ENCODE measurements at regions not wholly inside any gene's neighbourhood (a gene's known extent, or its start where the extent isn't known, plus 50 kb on each side); places are given as distances from the start of the nearest gene placed in this dataset.
"Not testable (repeated sequence)": the region's sequence is repeated elsewhere in the genome, so short reads cannot be mapped to it uniquely, and the experiment has no call there.

DNA sequence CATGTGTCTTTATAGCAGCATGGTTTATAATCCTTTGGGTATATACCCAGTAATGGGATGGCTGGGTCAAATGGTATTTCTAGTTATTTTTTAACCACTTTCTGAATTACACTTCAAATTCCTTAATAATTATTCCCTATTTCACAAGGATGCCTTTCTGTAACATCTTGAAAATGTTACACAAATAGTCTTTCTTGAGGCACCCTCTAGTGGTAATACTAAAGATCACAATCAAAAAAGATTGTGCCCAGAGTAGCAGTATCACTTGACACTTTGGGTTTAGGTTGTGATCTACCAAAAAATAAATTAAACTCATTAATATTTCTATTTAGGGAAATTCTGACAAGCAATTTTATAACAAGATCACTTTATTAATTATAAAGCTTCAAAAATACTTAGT is 74.0 kb upstream of the TEKT4 start:
- DNase-seq (ENCODE audit: extremely low read depth, insufficient read length): not testable (repeated sequence)

More for the DNA sequence above, 74.0 kb upstream of the TEKT4 start:
- H3K27me3 ChIP-seq (replicated peaks; ENCODE audit: control insufficient read depth, insufficient read depth, low read length); H3K36me3 ChIP-seq (ENCODE audit: control insufficient read depth, insufficient read depth, low read length); H3K4me3 ChIP-seq (replicated peaks; ENCODE audit: low read depth, low read length): not testable (repeated sequence)
- TF ChIP-seq, protein P1, sequence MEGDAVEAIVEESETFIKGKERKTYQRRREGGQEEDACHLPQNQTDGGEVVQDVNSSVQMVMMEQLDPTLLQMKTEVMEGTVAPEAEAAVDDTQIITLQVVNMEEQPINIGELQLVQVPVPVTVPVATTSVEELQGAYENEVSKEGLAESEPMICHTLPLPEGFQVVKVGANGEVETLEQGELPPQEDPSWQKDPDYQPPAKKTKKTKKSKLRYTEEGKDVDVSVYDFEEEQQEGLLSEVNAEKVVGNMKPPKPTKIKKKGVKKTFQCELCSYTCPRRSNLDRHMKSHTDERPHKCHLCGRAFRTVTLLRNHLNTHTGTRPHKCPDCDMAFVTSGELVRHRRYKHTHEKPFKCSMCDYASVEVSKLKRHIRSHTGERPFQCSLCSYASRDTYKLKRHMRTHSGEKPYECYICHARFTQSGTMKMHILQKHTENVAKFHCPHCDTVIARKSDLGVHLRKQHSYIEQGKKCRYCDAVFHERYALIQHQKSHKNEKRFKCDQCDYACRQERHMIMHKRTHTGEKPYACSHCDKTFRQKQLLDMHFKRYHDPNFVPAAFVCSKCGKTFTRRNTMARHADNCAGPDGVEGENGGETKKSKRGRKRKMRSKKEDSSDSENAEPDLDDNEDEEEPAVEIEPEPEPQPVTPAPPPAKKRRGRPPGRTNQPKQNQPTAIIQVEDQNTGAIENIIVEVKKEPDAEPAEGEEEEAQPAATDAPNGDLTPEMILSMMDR (IDR thresholded peaks at IDR 0.05; ENCODE audit: insufficient read depth, low read length, poor library complexity, severe bottlenecking): peak; percentile 44

Data from GM06990 (cell line).